HepG2 (cell line): ENCODE measurements at regions not wholly inside any gene's neighbourhood (a gene's known extent, or its start where the extent isn't known, plus 50 kb on each side); places are given as distances from the start of the nearest gene placed in this dataset.

ENCODE experiments used
- ATAC-seq: fragments of 200-7000 bp; cut with Tn5 transposase; 3 replicates; pipeline ENCODE4 v1.9.1; 2020; ENCODE audit warnings: mild to moderate bottlenecking, moderate library complexity
- BruUV-seq: library from RNA; stranded (reverse); fragments of 400-500 nt; replicated peaks from 2 replicates; lab custom pipeline; 2021; lab: Mats Ljungman, UMichigan
- CTCF ChIA-PET: fragments of 300-600 bp; formaldehyde crosslinking; extraction: SDS; loops from one replicate; lab custom pipeline; 2021; ENCODE audit warnings: low total read pairs, inconsistent platforms, low intra/inter-chr PET ratio; lab: Yijun Ruan, JAX
- POLR2A ChIA-PET: fragments of 350-600 bp; sonication (Branson Sonifier 250); formaldehyde crosslinking; loops from one replicate; lab custom pipeline; 2020; ENCODE audit warnings: antibody characterized with exemption, inconsistent platforms; lab: Yijun Ruan, JAX
- DNase-seq: peaks from one replicate; pipeline ENCODE4 v3.0.0-alpha.2; 2015; ENCODE audit warnings: low spot score
- FAIRE-seq: peaks from 3 replicates; lab custom pipeline; 2011; peaks lifted over from hg19 to GRCh38; lab: Jason Lieb, UNC
- H2AFZ ChIP-seq: one replicate; pipeline ENCODE4 v1.6.1; 2011; ENCODE audit warnings: low read length, inconsistent platforms
- H3K27ac ChIP-seq: fragments of 300-600 bp; 3 replicates; pipeline ENCODE4 v1.8.0; 2011; ENCODE audit warnings: mixed run types, mild to moderate bottlenecking, mixed read lengths, low read length, inconsistent platforms; ENCODE audit not compliant: insufficient read depth; ENCODE audit errors: extremely low read length
- H3K27me3 ChIP-seq, 2 experiments: fragments of 200-600 bp in 1 of 2; 2 replicates in 1 of 2; 3 replicates in 1 of 2; pipeline versions ENCODE4 v1.6.0 to v1.8.0; 2011; ENCODE audit warnings: low read length in 2 of 2, mild to moderate bottlenecking in 2 of 2, moderate library complexity in 2 of 2, inconsistent platforms in 1 of 2; ENCODE audit not compliant: insufficient read depth in 2 of 2, control insufficient read depth in 1 of 2
- H3K36me3 ChIP-seq, 2 experiments: fragments of 200-600 bp in 1 of 2; replicated peaks in 1 of 2; 2 replicates in 1 of 2; 3 replicates in 1 of 2; pipeline versions ENCODE4 v1.5.1 to v1.8.0; 2011; ENCODE audit warnings: low read length in 2 of 2, inconsistent platforms in 1 of 2; ENCODE audit not compliant: insufficient read depth in 2 of 2, control insufficient read depth in 1 of 2
- H3K4me1 ChIP-seq: 2 replicates; pipeline ENCODE4 v1.5.1; 2012; ENCODE audit warnings: low read length, inconsistent platforms; ENCODE audit not compliant: insufficient read depth
- H3K4me2 ChIP-seq: 2 replicates; pipeline ENCODE4 v1.6.0; 2011; ENCODE audit warnings: low read depth, low read length, inconsistent platforms
- H3K4me3 ChIP-seq, 3 experiments: fragments of 200-600 bp in 1 of 3; sonication (generic), shearing (Covaris generic) in 1 of 3; replicated peaks in 1 of 3; 2 replicates each; pipeline ENCODE4 v1.5.1; 2011 to 2016; ENCODE audit warnings: low read length in 3 of 3, inconsistent platforms in 2 of 3, low read depth in 2 of 3, mild to moderate bottlenecking in 2 of 3, control low read depth in 1 of 3, mixed read lengths in 1 of 3; ENCODE audit not compliant: insufficient read depth in 1 of 3
- H3K79me2 ChIP-seq: one replicate; pipeline ENCODE4 v1.6.1; 2011; ENCODE audit warnings: low read length, inconsistent platforms; ENCODE audit not compliant: insufficient read depth
- H3K9ac ChIP-seq: 2 replicates; pipeline ENCODE4 v1.6.0; 2011; ENCODE audit warnings: mild to moderate bottlenecking, low read depth, low read length, inconsistent platforms; ENCODE audit not compliant: insufficient read depth
- H3K9me3 ChIP-seq: 2 replicates; pipeline ENCODE4 v1.5.1; 2012; ENCODE audit warnings: mild to moderate bottlenecking, low read length
- H4K20me1 ChIP-seq: 2 replicates; pipeline ENCODE4 v1.6.0; 2011; ENCODE audit warnings: inconsistent platforms, mild to moderate bottlenecking, low read length, moderate library complexity; ENCODE audit not compliant: insufficient read depth
- FOXC1 ChIP-seq: sonication (generic); formaldehyde crosslinking; IDR thresholded peaks from 2 replicates; pipeline ENCODE4 v1.8.0; 2022; ENCODE audit warnings: mild to moderate bottlenecking, missing genetic modification reagents, borderline replicate concordance
- FOXP1 ChIP-seq, 2 experiments: fragments of 450-650 bp in 1 of 2; IDR thresholded peaks; 2 replicates each; pipeline ENCODE4 v1.6.1; 2017 to 2018; ENCODE audit warnings: antibody characterized with exemption in 1 of 2
- IKZF1 ChIP-seq: fragments of 450-650 bp; IDR thresholded peaks from 2 replicates; pipeline ENCODE4 v1.7.1; 2016
- JUN ChIP-seq: sonication (generic); formaldehyde crosslinking; IDR thresholded peaks from 2 replicates; pipeline ENCODE4 v1.4.0; 2020; ENCODE audit warnings: mild to moderate bottlenecking, missing genetic modification reagents
- LRRFIP1 ChIP-seq: sonication (generic); formaldehyde crosslinking; conservative IDR thresholded peaks from 2 replicates; pipeline ENCODE4 v1.4.0; 2020; ENCODE audit warnings: missing genetic modification reagents
- MEIS1 ChIP-seq: sonication (generic); formaldehyde crosslinking; IDR thresholded peaks from 2 replicates; pipeline ENCODE4 v1.9.0; 2021; ENCODE audit warnings: mild to moderate bottlenecking, missing genetic modification reagents, moderate library complexity, borderline replicate concordance
- MXD4 ChIP-seq: IDR thresholded peaks from 2 replicates; pipeline ENCODE4 v1.6.1; 2016; ENCODE audit warnings: mild to moderate bottlenecking, missing biosample characterization, missing genetic modification reagents
- POGK ChIP-seq: sonication (generic); formaldehyde crosslinking; conservative IDR thresholded peaks from 2 replicates; pipeline ENCODE4 v1.8.0; 2022; ENCODE audit warnings: mild to moderate bottlenecking, moderate library complexity, missing genetic modification reagents
- YEATS2 ChIP-seq: sonication (generic); formaldehyde crosslinking; IDR thresholded peaks from 2 replicates; pipeline ENCODE4 v1.4.0; 2020; ENCODE audit warnings: missing genetic modification reagents, borderline replicate concordance
- ZBTB34 ChIP-seq: sonication (generic); formaldehyde crosslinking; IDR thresholded peaks from 2 replicates; pipeline ENCODE4 v1.8.0; 2022; ENCODE audit warnings: mild to moderate bottlenecking, missing genetic modification reagents
- ZNF274 ChIP-seq: sonication (generic); formaldehyde crosslinking; IDR thresholded peaks from 2 replicates; pipeline ENCODE4 v1.5.1; 2020; ENCODE audit warnings: mild to moderate bottlenecking, missing genetic modification reagents
- ZNF292 ChIP-seq: sonication (generic); formaldehyde crosslinking; IDR thresholded peaks from 2 replicates; pipeline ENCODE4 v1.8.1; 2022; ENCODE audit warnings: mild to moderate bottlenecking, low read depth, missing genetic modification reagents, borderline replicate concordance
- ZNF549 ChIP-seq: sonication (generic); formaldehyde crosslinking; IDR thresholded peaks from 2 replicates; pipeline ENCODE4 v1.5.0; 2020; ENCODE audit warnings: missing genetic modification reagents
- ZNF784 ChIP-seq: sonication (generic); formaldehyde crosslinking; IDR thresholded peaks from 2 replicates; pipeline ENCODE4 v1.5.1; 2020; ENCODE audit warnings: missing genetic modification reagents, mild to moderate bottlenecking, borderline replicate concordance
- ZNF800 ChIP-seq: sonication (generic); formaldehyde crosslinking; IDR thresholded peaks from 2 replicates; pipeline ENCODE4 v1.4.0; 2020; ENCODE audit warnings: missing genetic modification reagents
- ZNF841 ChIP-seq: sonication (generic); formaldehyde crosslinking; IDR thresholded peaks from 2 replicates; pipeline ENCODE4 v1.8.1; 2023; ENCODE audit warnings: missing genetic modification reagents, borderline replicate concordance
- in situ Hi-C: cut with HindIII; loops from 2 replicates; pipeline ENCODE4 v1.10.0; 2017; ENCODE audit warnings: low pct_unique_long_range_greater_than_20kb; ENCODE audit not compliant: extremely low pct_ligation_motif_present
- intact Hi-C: fragments of 100-400 bp; cut with micrococcal nuclease; formaldehyde crosslinking; loops from one replicate; pipeline ENCODE4 v1.10.0; 2022; ENCODE audit not compliant: unreplicated experiment

- in situ Hi-C loops = no loop called here
- no peaks in the 10 kb centered on the region for H3K9me3 ChIP-seq
Measured at GRCh38 chr13:89790696-89791095, 1556.8 kb upstream of the MIR17HG start.

More at GRCh38 chr13:89790696-89791095, 1556.8 kb upstream of the MIR17HG start:
- no peak for FAIRE-seq
- no peak for DNase-seq
- Histone ChIP-seq H3K9ac (no peak overlapping the region), H3K4me1 (no peaks in the 10 kb centered on the region), H3K4me2 (no peak overlapping the region), H3K4me3 (no peak overlapping the region), H4K20me1 (no peaks in the 10 kb centered on the region), H3K27me3 (no peaks in the 10 kb centered on the region), H3K27ac (no peak overlapping the region), H3K36me3 (no peaks in the 10 kb centered on the region), H2AFZ (no peak overlapping the region), H3K79me2 (no peaks in the 10 kb centered on the region)
- CTCF ChIA-PET = no interaction called here
- TF ChIP-seq MEIS1 (CRISPR knock-in tag) (no peak), LRRFIP1 (no peak), POGK (CRISPR knock-in tag) (no peak), ZNF292 (CRISPR knock-in tag) (no peak), ZNF549 (CRISPR knock-in tag) (no peak), ZNF274 (CRISPR knock-in tag) (no peak), YEATS2 (CRISPR knock-in tag) (no peak), ZNF841 (CRISPR knock-in tag) (no peak), MXD4 (no peak), JUN (CRISPR knock-in tag) (no peak), ZNF800 (CRISPR knock-in tag) (no peak), FOXC1 (CRISPR knock-in tag) (no peak), IKZF1 (no peak), ZNF784 (CRISPR knock-in tag) (no peak), FOXP1 (IDR thresholded peaks at IDR 0.05) (no peak), FOXP1 (CRISPR knock-in tag; IDR thresholded peaks at IDR 0.05) (no peak), ZBTB34 (CRISPR knock-in tag) (no peak)
- intact Hi-C loops = no loop called here
- ATAC-seq = no peak
- no TSS peak for BruUV-seq
- POLR2A ChIA-PET = no interaction called here
